SK-N-MC (cell line): ENCODE measurements at regions not wholly inside any gene's neighbourhood (a gene's known extent, or its start where the extent isn't known, plus 50 kb on each side); places are given as distances from the start of the nearest gene placed in this dataset.

Experiments
- EZH2 ChIP-seq: fragments of 200-600 bp; sonication (generic); IDR thresholded peaks from one replicate; pipeline ENCODE4 v1.6.1; 2017; ENCODE audit warnings: antibody characterized with exemption
- FOXP2 ChIP-seq: optimal IDR thresholded peaks from 2 replicates; pipeline ENCODE3; 2011; ENCODE audit warnings: mild to moderate bottlenecking, moderate library complexity; ENCODE audit not compliant: insufficient read depth; ENCODE audit errors: extremely low read length, control extremely low read depth
- POLR2AphosphoS5 ChIP-seq: IDR thresholded peaks from 2 replicates; pipeline ENCODE4 v1.6.1; 2012; ENCODE audit warnings: mild to moderate bottlenecking, low read depth, low read length, borderline replicate concordance

GRCh38 chr2:145351864-145352425 is 832.0 kb upstream of the ZEB2 start:
- TF ChIP-seq EZH2 (no peak), POLR2AphosphoS5 (no peak), FOXP2 (no peak)
